CD4-positive, alpha-beta T cell (primary cell): ENCODE measurements at regions not wholly inside any gene's neighbourhood (a gene's known extent, or its start where the extent isn't known, plus 50 kb on each side); places are given as distances from the start of the nearest gene placed in this dataset.

Experiments used
- ATAC-seq: fragments of 200-7000 bp; cut with Tn5 transposase; one replicate; pipeline ENCODE4 v1.10.0; 2022; ENCODE audit warnings: mild to moderate bottlenecking; ENCODE audit not compliant: poor library complexity
- CTCF ChIA-PET: fragments of 350-600 bp; sonication (Branson Sonifier 250); formaldehyde crosslinking; loops from one replicate; lab custom pipeline; 2021; ENCODE audit warnings: antibody characterized with exemption, inconsistent platforms; lab: Charles Lee
- POLR2A ChIA-PET: fragments of 350-600 bp; sonication (Branson Sonifier 250); formaldehyde crosslinking; loops from one replicate; lab custom pipeline; 2021; ENCODE audit warnings: antibody characterized with exemption, inconsistent platforms; lab: Charles Lee
- DNase-seq, 14 experiments: peaks; one replicate each; pipeline ENCODE4 v3.0.0-alpha.2; 2013 to 2020; ENCODE audit warnings: mixed read lengths in 2 of 14
- H3K27ac ChIP-seq, 2 donors: one replicate each; pipeline versions ENCODE4 v1.5.1 to v1.7.0; 2013; ENCODE audit warnings: low read length in 2 of 2, low read depth in 1 of 2, mild to moderate bottlenecking in 1 of 2
- H3K27me3 ChIP-seq, 2 experiments: 1 replicate in 1 of 2; 2 replicates in 1 of 2; pipeline versions ENCODE4 v1.6.1 to v1.7.0; 2013; ENCODE audit warnings: low read length in 2 of 2, control low read depth in 1 of 2, mild to moderate bottlenecking in 1 of 2, moderate library complexity in 1 of 2; ENCODE audit not compliant: insufficient read depth in 2 of 2, control insufficient read depth in 1 of 2
- H3K36me3 ChIP-seq: one replicate; pipeline ENCODE4 v1.6.1; 2013; ENCODE audit warnings: low read length, control low read depth; ENCODE audit not compliant: insufficient read depth
- H3K4me1 ChIP-seq: one replicate; pipeline ENCODE4 v1.6.1; 2013; ENCODE audit warnings: low read length, control low read depth; ENCODE audit not compliant: insufficient read depth
- H3K4me3 ChIP-seq: one replicate; pipeline ENCODE4 v1.5.1; 2013; ENCODE audit warnings: mild to moderate bottlenecking, low read length, moderate library complexity
- H3K9me3 ChIP-seq, 2 experiments: 1 replicate in 1 of 2; 2 replicates in 1 of 2; pipeline versions ENCODE4 v1.6.1 to v1.7.0; 2013; ENCODE audit warnings: low read length in 2 of 2, mild to moderate bottlenecking in 2 of 2, control low read depth in 1 of 2, moderate library complexity in 1 of 2; ENCODE audit not compliant: control insufficient read depth in 1 of 2, insufficient read depth in 1 of 2
- H3K27ac Mint-ChIP-seq: one replicate; pipeline ENCODE4 v1.8.0; 2020; ENCODE audit warnings: mixed read lengths
- H3K27me3 Mint-ChIP-seq: one replicate; pipeline ENCODE4 v1.8.0; 2021; ENCODE audit warnings: mixed read lengths
- H3K36me3 Mint-ChIP-seq: one replicate; pipeline ENCODE4 v1.8.0; 2021; ENCODE audit warnings: low read depth, mixed read lengths
- H3K4me1 Mint-ChIP-seq: one replicate; pipeline ENCODE4 v1.8.0; 2021; ENCODE audit warnings: low read depth, mixed read lengths
- H3K4me3 Mint-ChIP-seq: one replicate; pipeline ENCODE4 v1.8.0; 2020; ENCODE audit warnings: mild to moderate bottlenecking, mixed read lengths
- H3K9me3 Mint-ChIP-seq: one replicate; pipeline ENCODE4 v1.8.0; 2020; ENCODE audit warnings: mixed read lengths
- CTCF ChIP-seq: fragments of 200-600 bp; IDR thresholded peaks from one replicate; pipeline ENCODE4 v1.8.0; 2022; ENCODE audit warnings: antibody characterized with exemption, mild to moderate bottlenecking
- intact Hi-C, 2 experiments: fragments of 100-400 bp; cut with DNase I in 1 of 2; cut with micrococcal nuclease in 1 of 2; formaldehyde crosslinking; loops; one replicate each; pipeline versions ENCODE4 v1.15.1 to v1.9.0; 2023 to 2025; cut with DNase I, micrococcal nuclease

- Mint-ChIP-seq H3K4me3 (no peak overlapping the region), H3K4me1 (no peaks in the 10 kb centered on the region), H3K27ac (no peak overlapping the region), H3K27me3 (peaks cover 38% of the 10 kb centered on the region), H3K36me3 (no peaks in the 10 kb centered on the region), H3K9me3 (no peaks in the 10 kb centered on the region)
- H3K4me1 ChIP-seq, result no peaks in the 10 kb centered on the region
- no peak for TF ChIP-seq CTCF
- peaks cover 17% of the 10 kb centered on the region in 2 experiments for H3K27me3 ChIP-seq
- DNase-seq, result no peak
- ChIA-PET CTCF (no interaction called here), POLR2A (no interaction called here)
- no peak overlapping the region for H3K4me3 ChIP-seq
- intact Hi-C loops, result no loop called here
- H3K36me3 ChIP-seq, result no peaks in the 10 kb centered on the region
- peaks cover 0 to 18% of the 10 kb centered on the region in 2 experiments for H3K9me3 ChIP-seq
- H3K27ac ChIP-seq, result no peak overlapping the region
- ATAC-seq, result no peak
Observed at GRCh38 chr11:70823771-70824170, 425.4 kb downstream of the CTTN start.

DNA sequence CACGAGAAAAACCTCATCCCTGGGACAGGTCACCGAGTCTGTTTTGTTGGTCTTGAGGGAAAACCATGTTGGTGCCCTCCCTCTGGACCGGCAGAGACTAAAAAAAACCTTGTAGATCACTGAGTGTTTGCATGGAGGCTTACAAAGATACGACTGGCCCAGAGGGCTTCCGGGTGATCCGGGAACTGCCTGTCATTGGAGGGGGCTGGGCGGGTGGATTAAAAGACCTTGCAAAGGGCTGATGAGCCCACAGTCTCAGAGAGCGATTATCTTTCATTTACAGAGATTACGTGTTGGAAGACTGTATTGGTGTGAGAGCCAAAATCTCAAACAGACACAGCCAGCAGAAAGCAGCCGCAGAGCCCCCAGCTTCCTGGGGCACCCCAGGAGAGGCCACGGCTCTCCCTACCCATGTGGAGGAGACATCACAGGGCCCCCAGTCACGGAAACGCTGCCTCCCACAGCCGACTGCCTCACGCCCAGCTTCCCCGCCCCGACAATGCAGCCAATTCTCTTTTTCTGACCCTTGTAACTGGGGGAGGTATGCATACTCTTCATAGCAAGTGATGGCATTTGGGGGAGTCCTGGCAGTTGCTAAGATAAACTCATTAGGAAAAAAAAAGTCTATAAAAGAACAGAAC, 426.4 kb downstream of the CTTN start:
- no peak overlapping the region for H3K4me3 ChIP-seq
- H3K4me1 Mint-ChIP-seq, result no peaks in the 10 kb centered on the region
- no peaks in the 10 kb centered on the region for H3K4me1 ChIP-seq
- no peak overlapping the region for H3K27ac ChIP-seq
- DNase-seq (no peak), ATAC-seq (no peak)
- TF ChIP-seq CTCF, result no peak
- CTCF ChIA-PET, result no interaction called here
- H3K27me3 ChIP-seq, result peaks cover 17% of the 10 kb centered on the region in 2 experiments
- no peaks in the 10 kb centered on the region for H3K9me3 Mint-ChIP-seq
- H3K4me3 Mint-ChIP-seq, result no peak overlapping the region
- H3K27ac Mint-ChIP-seq, result no peak overlapping the region
- peaks cover 0 to 23% of the 10 kb centered on the region in 2 experiments for H3K9me3 ChIP-seq
- intact Hi-C loops, result no loop called here
- no peaks in the 10 kb centered on the region for H3K36me3 Mint-ChIP-seq
- POLR2A ChIA-PET, result no interaction called here
- no peaks in the 10 kb centered on the region for H3K36me3 ChIP-seq
- peaks cover 38% of the 10 kb centered on the region for H3K27me3 Mint-ChIP-seq

DNA sequence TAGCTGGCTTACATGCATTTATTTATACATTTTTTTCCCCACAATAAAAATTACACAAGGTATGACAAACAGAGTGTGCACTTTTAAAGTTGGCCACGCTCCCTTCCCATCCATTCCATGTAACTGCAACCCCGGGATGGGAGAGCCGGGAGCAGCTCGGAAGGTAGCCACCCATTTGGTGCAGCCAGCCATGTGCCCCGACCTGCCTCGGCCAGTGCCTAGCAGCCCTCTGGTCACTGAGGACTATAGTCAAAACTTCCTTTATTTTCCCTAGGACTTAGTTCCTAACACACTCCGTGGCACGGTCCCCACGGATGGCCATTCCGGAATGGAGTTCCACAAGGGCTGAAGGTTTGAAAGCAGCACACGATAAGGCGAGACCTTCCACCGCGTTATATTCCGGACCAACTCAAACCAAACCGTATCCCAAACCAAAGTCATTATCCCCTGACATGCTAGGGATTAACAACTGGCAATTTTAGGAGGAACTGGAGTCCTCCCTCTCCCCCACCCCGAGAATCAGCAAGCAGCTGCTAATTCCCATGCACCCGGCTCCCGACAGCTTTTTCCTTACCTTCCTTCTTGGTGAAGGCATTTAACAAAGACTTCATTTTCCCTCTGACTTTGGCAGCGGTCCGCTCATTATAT, 426.4 kb downstream of the SHANK2 start:
- Histone ChIP-seq H3K4me1 (no peaks in the 10 kb centered on the region), H3K27me3 (peaks cover 15 to 17% of the 10 kb centered on the region in 2 experiments), H3K27ac (no peak overlapping the region), H3K36me3 (no peaks in the 10 kb centered on the region), H3K9me3 (peaks cover 0 to 20% of the 10 kb centered on the region in 2 experiments), H3K4me3 (no peak overlapping the region)
- ChIA-PET POLR2A (no interaction called here), CTCF (no interaction called here)
- no peak overlapping the region for H3K4me3 Mint-ChIP-seq
- H3K4me1 Mint-ChIP-seq, result no peaks in the 10 kb centered on the region
- no peaks in the 10 kb centered on the region for H3K9me3 Mint-ChIP-seq
- no peak for ATAC-seq
- DNase-seq, result no peak
- no peak overlapping the region for H3K27ac Mint-ChIP-seq
- no peaks in the 10 kb centered on the region for H3K36me3 Mint-ChIP-seq
- TF ChIP-seq CTCF, result no peak
- peaks cover 35% of the 10 kb centered on the region for H3K27me3 Mint-ChIP-seq
- intact Hi-C loops, result no loop called here
